ENCODE measurements at regions not wholly inside any gene's neighbourhood (a gene's known extent, or its start where the extent isn't known, plus 50 kb on each side); places are given as distances from the start of the nearest gene placed in this dataset.
"Not testable (repeated sequence)": the region's sequence is repeated elsewhere in the genome, so short reads cannot be mapped to it uniquely, and the experiment has no call there.

GRCh38 chr19:20315543-20315942 lies 148.5 kb downstream of the ZNF486 start:
- TF ChIP-seq TAF1 (IDR thresholded peaks at IDR 0.05; ENCODE audit: low read depth, low read length): no peak
- no peak for TF ChIP-seq PAX5 (IDR thresholded peaks at IDR 0.05; ENCODE audit: insufficient read depth, low read length, severe bottlenecking)
- TF ChIP-seq POLR2A (IDR thresholded peaks at IDR 0.05; ENCODE audit: low read depth, low read length): no peak
- TF ChIP-seq POLR2AphosphoS5 (IDR thresholded peaks at IDR 0.05; ENCODE audit: low read depth, low read length): no peak
- TF ChIP-seq POU2F2 (IDR thresholded peaks at IDR 0.05; ENCODE audit: low read depth, low read length): no peak
- no peak for TF ChIP-seq SPI1 (IDR thresholded peaks at IDR 0.05; ENCODE audit: low read depth, low read length)
- FAIRE-seq (no peak), DNase-seq (ENCODE audit: insufficient read length, low spot score) (no peak)

- TF ChIP-seq PAX5 (IDR thresholded peaks at IDR 0.05; ENCODE audit: insufficient read depth, low read length, severe bottlenecking): no peak
- TF ChIP-seq POU2F2 (IDR thresholded peaks at IDR 0.05; ENCODE audit: low read depth, low read length): no peak
- TF ChIP-seq POLR2A (IDR thresholded peaks at IDR 0.05; ENCODE audit: low read depth, low read length): no peak
- TF ChIP-seq POLR2AphosphoS5 (IDR thresholded peaks at IDR 0.05; ENCODE audit: low read depth, low read length): no peak
- TF ChIP-seq SPI1 (IDR thresholded peaks at IDR 0.05; ENCODE audit: low read depth, low read length): no peak
- TF ChIP-seq TAF1 (IDR thresholded peaks at IDR 0.05; ENCODE audit: low read depth, low read length): no peak
- FAIRE-seq: no peak
Measured at GRCh38 chr19:20313894-20314293, 146.9 kb downstream of the ZNF486 start.

GRCh38 chr19:20307127-20307526 lies 140.1 kb downstream of the ZNF486 start:
- no peak for DNase-seq (ENCODE audit: insufficient read length, low spot score)
- no peak for FAIRE-seq

More at GRCh38 chr19:20313894-20314293, 146.9 kb downstream of the ZNF486 start:
- no peak for DNase-seq (ENCODE audit: insufficient read length, low spot score)

GRCh38 chr19:20296314-20296713 lies 129.3 kb downstream of the ZNF486 start:
- not testable (repeated sequence) for DNase-seq (ENCODE audit: insufficient read length, low spot score); FAIRE-seq

More at GRCh38 chr19:20307127-20307526, 140.1 kb downstream of the ZNF486 start:
- no peak for TF ChIP-seq POU2F2 (IDR thresholded peaks at IDR 0.05; ENCODE audit: low read depth, low read length)
- TF ChIP-seq PAX5 (IDR thresholded peaks at IDR 0.05; ENCODE audit: insufficient read depth, low read length, severe bottlenecking): no peak
- TF ChIP-seq TAF1 (IDR thresholded peaks at IDR 0.05; ENCODE audit: low read depth, low read length): no peak
- TF ChIP-seq SPI1 (IDR thresholded peaks at IDR 0.05; ENCODE audit: low read depth, low read length): no peak
- TF ChIP-seq POLR2A (IDR thresholded peaks at IDR 0.05; ENCODE audit: low read depth, low read length): no peak
- no peak for TF ChIP-seq POLR2AphosphoS5 (IDR thresholded peaks at IDR 0.05; ENCODE audit: low read depth, low read length)

- FAIRE-seq (no peak), DNase-seq (ENCODE audit: insufficient read length, low spot score) (no peak)
- TF ChIP-seq POU2F2 (IDR thresholded peaks at IDR 0.05; ENCODE audit: low read depth, low read length) (no peak), SPI1 (IDR thresholded peaks at IDR 0.05; ENCODE audit: low read depth, low read length) (no peak), POLR2A (IDR thresholded peaks at IDR 0.05; ENCODE audit: low read depth, low read length) (no peak), TAF1 (IDR thresholded peaks at IDR 0.05; ENCODE audit: low read depth, low read length) (no peak), POLR2AphosphoS5 (IDR thresholded peaks at IDR 0.05; ENCODE audit: low read depth, low read length) (no peak), PAX5 (IDR thresholded peaks at IDR 0.05; ENCODE audit: insufficient read depth, low read length, severe bottlenecking) (no peak)
Measured at GRCh38 chr19:20294181-20294580, 127.2 kb downstream of the ZNF486 start.

DNA sequence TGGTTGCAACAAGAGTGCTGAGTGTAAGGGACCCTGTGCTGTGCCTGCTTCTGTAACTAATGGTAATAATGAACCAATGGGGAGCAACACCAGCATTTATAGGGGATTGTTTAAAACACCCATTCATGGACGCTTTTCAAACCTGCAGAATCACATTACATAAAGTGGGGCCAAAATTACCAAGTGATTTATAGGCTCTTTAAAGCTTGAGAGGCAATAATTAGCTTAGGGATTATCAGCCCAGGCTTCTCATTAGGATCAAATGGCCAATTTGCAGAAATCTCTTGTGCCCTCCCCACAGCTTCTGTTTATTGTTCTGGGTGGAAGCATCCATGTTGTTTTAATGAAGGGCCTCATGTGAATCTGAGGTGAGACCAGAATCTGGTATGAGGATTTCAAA lies 125.5 kb downstream of the ZNF486 start:
- not testable (repeated sequence) for FAIRE-seq; DNase-seq (ENCODE audit: insufficient read length, low spot score)

DNA sequence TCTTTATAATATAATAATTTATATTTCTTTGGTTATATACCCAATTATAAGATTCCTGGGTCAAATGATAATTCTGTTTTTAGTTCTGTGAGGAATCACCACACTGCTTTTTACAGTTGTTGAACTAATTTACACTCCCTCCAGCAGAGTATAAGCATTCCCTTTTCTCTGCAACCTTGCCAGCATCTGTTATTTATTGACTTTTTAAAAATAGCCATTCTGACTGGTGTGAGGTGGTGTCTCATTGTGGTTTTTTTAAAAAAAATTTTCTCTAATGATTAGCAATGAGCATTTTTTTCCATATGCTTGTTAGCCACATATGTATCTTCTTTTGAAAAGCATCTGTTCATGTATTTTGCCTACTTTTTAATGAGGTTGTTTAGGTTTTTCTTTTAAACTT lies 122.2 kb downstream of the ZNF486 start:
- FAIRE-seq (no peak), DNase-seq (ENCODE audit: insufficient read length, low spot score) (no peak)
- TF ChIP-seq TAF1 (IDR thresholded peaks at IDR 0.05; ENCODE audit: low read depth, low read length) (no peak), POLR2A (IDR thresholded peaks at IDR 0.05; ENCODE audit: low read depth, low read length) (no peak), POLR2AphosphoS5 (IDR thresholded peaks at IDR 0.05; ENCODE audit: low read depth, low read length) (no peak), PAX5 (IDR thresholded peaks at IDR 0.05; ENCODE audit: insufficient read depth, low read length, severe bottlenecking) (no peak), SPI1 (IDR thresholded peaks at IDR 0.05; ENCODE audit: low read depth, low read length) (no peak), POU2F2 (IDR thresholded peaks at IDR 0.05; ENCODE audit: low read depth, low read length) (no peak)

- TF ChIP-seq SPI1 (IDR thresholded peaks at IDR 0.05; ENCODE audit: low read depth, low read length) (no peak), POU2F2 (IDR thresholded peaks at IDR 0.05; ENCODE audit: low read depth, low read length) (no peak), PAX5 (IDR thresholded peaks at IDR 0.05; ENCODE audit: insufficient read depth, low read length, severe bottlenecking) (no peak), POLR2AphosphoS5 (IDR thresholded peaks at IDR 0.05; ENCODE audit: low read depth, low read length) (no peak), TAF1 (IDR thresholded peaks at IDR 0.05; ENCODE audit: low read depth, low read length) (no peak), POLR2A (IDR thresholded peaks at IDR 0.05; ENCODE audit: low read depth, low read length) (no peak)
- no peak for DNase-seq (ENCODE audit: insufficient read length, low spot score)
- no peak for FAIRE-seq
Measured at GRCh38 chr19:20287070-20287469, 120.1 kb downstream of the ZNF486 start.

GRCh38 chr19:20285876-20286275 lies 118.9 kb downstream of the ZNF486 start:
- FAIRE-seq: not testable (repeated sequence)

DNA sequence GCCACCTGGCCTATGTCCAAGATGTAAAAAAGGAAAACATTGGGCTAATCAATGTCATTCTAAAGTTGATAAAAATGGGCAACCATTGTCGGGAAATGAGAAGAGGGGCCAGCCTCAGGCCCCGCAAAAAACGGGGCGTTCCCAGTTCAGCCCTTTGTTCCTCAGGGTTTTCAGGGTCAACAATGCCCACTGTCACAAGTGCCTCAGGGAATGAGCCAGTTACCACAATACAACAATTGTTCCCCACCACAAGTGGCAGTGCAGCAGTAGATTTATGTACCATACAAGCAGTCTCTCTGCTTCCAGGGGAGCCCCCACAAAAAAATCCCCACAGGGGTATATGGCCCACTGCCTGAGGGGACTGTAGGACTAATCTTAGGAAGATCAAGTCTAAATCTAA lies 112.5 kb downstream of the ZNF486 start:
- DNase-seq (ENCODE audit: insufficient read length, low spot score): no peak
- TF ChIP-seq SPI1 (IDR thresholded peaks at IDR 0.05; ENCODE audit: low read depth, low read length): no peak
- TF ChIP-seq POU2F2 (IDR thresholded peaks at IDR 0.05; ENCODE audit: low read depth, low read length): no peak
- TF ChIP-seq PAX5 (IDR thresholded peaks at IDR 0.05; ENCODE audit: insufficient read depth, low read length, severe bottlenecking): no peak
- no peak for TF ChIP-seq TAF1 (IDR thresholded peaks at IDR 0.05; ENCODE audit: low read depth, low read length)
- no peak for TF ChIP-seq POLR2A (IDR thresholded peaks at IDR 0.05; ENCODE audit: low read depth, low read length)
- TF ChIP-seq POLR2AphosphoS5 (IDR thresholded peaks at IDR 0.05; ENCODE audit: low read depth, low read length): no peak
- no peak for FAIRE-seq

More at GRCh38 chr19:20285876-20286275, 118.9 kb downstream of the ZNF486 start:
- DNase-seq (ENCODE audit: insufficient read length, low spot score): not testable (repeated sequence)

DNA sequence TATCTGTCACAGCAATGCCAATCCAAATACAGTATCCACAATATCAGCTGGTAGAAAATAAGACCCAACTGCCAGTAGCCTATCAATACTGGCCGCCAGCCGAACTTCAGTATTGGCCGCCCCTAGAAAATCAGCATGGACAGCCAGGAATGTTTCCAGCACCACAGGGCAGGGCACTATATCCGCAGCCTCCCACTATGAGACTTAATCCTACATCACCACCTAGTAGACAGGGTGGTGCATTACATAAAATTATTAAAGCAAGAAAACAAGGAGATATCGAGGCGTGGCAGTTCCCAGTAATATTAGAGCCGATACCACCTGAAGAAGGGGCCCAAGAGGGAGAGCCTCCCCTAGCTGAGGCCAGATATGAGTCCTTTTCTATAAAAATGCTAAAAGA lies 111.3 kb downstream of the ZNF486 start:
- FAIRE-seq: no peak
- no peak for DNase-seq (ENCODE audit: insufficient read length, low spot score)
- TF ChIP-seq POLR2A (IDR thresholded peaks at IDR 0.05; ENCODE audit: low read depth, low read length): no peak
- TF ChIP-seq POLR2AphosphoS5 (IDR thresholded peaks at IDR 0.05; ENCODE audit: low read depth, low read length): no peak

DNA sequence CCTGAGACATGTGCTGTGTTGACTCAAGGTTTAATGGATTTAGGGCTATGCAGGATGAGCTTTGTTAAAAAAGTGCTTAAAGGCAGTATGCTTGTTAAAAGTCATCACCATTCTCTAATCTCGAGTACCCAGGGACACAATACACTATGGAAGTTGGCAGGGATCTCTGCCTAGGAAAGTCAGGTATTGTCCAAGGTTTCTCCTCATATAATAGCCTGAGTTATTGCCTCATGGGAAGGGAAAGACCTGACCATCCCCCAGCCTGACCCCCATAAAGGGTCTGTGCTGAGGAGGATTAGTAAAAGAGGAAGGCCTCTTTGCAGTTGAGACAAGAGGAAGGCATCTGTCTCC lies 109.7 kb downstream of the ZNF486 start:
- not testable (repeated sequence) for DNase-seq (ENCODE audit: insufficient read length, low spot score)

More for the DNA sequence above, 109.7 kb downstream of the ZNF486 start:
- FAIRE-seq: not testable (repeated sequence)

Data from GM12891 (cell line).